ENCODE measurements at regions not wholly inside any gene's neighbourhood (a gene's known extent, or its start where the extent isn't known, plus 50 kb on each side); places are given as distances from the start of the nearest gene placed in this dataset.
A peak's percentile ranks its signal among the peaks of the same experiment; 100 is the strongest.

DNA sequence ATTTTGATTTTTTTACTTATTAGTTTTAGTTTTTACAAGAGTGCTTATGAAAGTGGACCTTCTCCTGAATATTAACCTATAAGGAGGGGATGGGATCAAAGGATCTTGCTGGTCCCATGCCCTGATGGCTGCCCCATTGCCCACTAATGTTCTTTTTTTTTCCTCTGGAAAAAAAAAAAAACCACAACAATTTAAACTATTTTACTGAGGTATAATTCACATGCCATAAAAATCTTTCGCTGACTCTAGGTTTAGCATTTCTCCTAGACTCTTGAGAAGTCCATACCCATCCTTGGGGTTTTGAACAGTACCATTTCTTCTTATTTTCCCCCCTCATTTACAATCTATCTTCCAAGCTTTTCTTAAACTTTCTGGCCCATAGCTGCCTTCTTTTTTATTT, 481.8 kb downstream of the TFEC start:
- DNase-seq = no peak

DNA sequence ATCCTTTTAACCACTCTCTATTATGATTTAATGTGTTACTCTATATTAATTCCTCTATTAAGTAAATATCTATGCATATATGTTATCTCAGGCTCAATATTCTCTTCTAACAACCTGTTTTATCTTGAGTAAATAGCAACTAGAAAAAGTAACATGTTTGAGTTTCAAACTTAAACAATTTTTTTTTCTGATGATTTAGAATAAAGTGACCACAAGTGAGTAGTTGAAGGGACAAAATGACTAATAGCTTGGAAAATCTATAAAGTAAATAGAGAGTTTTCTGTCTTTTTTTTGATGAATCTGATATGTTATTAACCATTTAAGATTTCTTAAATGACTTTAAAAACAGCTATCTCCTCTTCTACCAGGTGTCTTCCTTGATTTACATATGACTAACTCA, 483.8 kb downstream of the TFEC start:
- no peak for DNase-seq

DNA sequence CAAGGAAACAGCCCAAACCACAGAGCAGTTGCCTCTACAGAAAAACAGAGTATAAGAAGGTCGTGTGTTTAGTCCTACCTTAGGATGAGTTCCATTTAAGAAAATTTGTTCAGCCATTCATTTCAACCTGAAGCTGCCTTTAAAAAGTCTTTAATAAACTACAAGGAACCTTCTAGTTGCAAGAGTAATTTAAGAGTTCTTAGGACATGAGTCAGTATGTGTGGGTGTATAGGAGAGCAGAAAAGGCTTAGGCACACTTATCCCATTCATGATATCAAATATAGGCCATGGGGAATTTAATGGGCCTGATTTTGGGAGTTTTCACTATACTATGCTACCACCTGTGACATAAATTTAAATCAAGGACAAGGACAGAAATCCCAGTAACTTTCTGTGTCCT, 496.8 kb downstream of the TFEC start:
- no peak for DNase-seq

DNA sequence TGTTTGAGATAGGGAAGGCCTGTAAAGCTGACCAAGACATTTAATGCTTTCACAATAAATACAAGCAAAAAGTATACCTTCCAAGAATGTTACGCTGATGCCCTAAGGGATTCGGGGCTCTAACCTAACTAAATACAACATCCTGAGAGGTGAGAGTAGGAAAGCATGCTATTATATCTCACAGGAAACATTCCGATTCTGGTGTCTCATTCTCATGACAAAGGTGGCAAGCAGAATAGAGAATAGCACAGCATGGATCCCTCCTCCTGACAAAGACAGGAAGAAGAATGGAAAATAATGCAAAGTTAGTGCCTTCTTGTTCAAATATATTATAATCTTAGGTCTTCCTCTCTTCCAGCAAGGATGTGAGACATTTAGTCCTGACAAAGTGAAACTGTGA, 504.3 kb downstream of the TFEC start:
- no peak for DNase-seq

DNA sequence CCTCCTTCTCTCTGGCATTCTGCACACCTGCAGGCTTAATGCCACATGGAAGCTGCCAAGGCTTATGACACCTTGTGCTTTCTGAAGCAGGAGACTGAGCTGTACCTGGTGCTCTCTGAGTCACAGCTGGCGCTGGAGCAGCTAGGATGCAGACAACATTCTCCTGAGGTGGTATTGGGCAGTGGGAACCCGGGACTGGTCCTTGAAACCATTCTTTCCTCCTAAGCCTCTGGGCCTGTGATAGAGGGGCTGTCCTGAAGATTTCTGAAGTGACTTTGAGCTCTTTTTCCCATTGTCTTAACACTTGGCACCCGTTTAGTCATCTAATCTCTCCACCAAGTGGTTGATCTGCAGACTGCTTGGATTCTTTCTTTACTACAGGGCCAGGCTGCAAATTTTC, 508.4 kb downstream of the TFEC start:
- DNase-seq = no peak

DNA sequence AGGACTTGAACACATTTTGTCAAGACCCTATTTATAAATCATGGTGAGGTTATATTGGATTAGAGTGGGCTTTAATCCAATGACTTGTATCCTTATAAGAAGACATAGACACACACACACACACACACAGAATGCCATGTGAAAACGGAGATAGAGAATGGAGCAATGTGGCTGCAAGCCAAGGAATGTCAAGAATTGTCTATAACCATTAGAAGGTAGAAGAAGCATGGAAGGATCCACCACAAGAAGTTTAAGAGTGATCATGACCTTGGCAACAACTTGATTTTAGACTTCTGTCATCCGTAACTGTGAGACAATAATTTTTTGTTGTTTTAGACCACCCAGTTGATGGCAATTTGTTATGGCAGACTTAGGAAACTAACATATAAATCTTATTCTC, 514.2 kb downstream of the TFEC start:
- no peak for DNase-seq

DNA sequence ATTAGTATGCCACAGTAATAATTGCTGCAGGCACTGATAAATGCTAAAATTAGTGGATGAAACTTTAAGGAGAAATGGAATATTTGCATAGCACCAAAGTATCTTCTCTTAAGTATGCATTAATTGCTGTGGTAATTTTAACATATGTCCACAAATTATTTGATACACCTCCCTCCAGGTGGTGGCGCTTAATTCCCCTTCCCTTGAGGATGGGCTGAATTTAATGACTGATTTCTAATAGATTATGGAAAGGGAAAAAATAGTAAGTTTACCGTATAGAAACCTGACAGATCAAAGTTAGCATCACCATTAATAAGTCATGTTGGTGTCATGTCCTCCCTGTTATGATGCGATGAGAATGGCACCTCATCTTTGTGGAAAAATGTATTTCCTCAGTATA, 519.2 kb downstream of the TFEC start:
- no peak for DNase-seq

DNA sequence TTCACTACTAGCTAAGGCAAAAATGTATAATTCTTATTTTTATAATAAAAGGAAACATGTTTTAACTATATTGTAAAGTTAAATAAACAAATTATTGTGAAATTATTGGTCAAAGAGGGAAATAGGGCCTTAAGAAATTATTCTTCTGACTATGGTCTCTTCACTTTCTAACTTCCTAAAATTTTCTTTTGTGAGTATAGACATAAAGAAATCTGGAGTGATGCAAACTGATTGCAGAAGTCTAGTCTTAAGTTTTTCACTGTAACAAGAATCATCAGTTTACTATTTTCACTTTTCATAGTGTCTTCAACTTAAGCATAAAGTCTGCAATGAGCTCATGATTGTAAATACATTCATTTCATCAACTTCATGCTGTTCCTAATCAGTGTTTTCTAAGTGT, 525.4 kb downstream of the TFEC start:
- no peak for DNase-seq

DNA sequence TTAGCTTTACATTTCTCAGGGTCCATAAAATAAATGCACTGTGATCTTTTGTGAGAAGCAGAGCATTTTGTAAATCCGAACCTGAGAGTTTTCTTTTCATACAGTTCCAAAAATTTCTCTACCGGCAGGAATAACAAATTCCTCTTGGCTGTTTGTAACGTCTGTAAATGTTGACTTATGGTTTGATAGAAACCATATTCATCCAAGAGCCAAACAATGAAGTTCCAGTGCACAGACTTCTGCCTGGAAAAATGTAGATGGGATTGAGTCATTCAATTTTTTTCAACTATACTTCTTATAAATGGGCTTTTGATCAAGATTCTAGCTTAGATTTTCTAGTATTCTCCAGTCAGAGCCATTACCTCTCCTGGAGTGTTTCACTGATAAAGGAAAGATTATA, 530.6 kb downstream of the TFEC start:
- DNase-seq = no peak

DNA sequence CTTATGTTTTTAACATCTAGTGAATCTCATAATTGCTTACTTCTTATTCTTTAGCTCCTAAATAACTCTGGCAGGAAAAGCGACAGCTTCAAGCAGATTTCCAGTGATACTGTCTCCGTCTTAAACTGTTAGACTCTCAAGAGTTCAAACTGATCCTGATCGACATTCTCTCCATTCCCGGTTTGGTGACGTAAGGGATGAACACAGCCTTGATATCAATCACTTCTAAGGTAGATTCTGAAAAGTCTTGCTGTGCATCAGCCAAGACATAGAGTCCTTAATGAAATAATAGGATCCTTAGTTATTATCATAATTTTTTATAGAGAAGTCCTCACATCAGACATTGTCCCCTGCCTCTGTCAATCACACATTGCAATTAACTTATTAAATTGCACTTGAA, 534.6 kb downstream of the TFEC start:
- DNase-seq = no peak

DNA sequence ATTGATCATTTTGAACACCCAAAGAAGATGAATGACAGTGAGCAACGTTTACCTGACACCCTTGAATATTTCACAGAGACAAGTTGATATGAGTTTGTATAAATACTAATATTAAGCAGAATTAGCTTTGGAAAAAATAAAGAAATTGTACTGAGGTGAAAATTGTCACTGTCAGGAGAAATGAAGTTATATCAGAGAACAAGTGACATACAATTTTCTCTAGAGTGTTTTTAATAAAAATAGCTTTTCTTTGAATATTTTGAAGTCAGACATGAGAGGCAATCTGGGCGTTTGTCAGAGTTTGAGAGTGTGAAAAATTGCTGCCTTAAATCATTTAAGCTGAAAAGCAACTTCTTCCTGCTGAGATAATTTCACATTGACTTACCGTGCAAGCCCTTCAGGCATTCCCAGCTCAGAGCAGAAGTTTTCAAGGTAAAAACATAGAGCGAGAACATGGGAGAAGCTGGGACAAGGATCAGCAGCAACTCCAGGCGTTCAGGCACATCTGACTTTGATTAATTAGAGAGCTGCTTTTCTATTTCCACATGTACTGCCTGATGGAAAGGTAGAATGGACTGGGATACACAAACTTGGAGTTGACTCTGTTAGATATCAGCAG, 535.9 kb downstream of the TFEC start:
- no peak for DNase-seq

DNA sequence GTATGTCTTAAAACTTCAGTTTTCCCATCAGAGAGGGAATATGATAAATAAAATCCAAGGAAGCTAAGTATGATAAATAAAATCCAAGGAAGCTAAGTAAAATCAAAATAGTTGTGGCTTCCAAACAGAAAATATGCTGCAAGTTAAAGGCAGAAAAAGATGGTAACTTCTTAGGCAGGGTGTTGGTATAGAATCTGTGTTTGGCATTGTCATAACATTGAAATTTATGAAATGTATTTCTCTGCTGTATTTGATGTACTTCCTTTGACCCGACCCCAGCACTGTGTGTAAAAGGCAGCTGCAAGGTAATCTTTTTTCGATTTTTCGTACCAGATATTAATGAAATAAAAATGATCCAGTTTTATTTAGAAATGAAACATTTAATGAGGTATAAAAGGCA, 537.2 kb downstream of the TFEC start:
- DNase-seq = no peak

DNA sequence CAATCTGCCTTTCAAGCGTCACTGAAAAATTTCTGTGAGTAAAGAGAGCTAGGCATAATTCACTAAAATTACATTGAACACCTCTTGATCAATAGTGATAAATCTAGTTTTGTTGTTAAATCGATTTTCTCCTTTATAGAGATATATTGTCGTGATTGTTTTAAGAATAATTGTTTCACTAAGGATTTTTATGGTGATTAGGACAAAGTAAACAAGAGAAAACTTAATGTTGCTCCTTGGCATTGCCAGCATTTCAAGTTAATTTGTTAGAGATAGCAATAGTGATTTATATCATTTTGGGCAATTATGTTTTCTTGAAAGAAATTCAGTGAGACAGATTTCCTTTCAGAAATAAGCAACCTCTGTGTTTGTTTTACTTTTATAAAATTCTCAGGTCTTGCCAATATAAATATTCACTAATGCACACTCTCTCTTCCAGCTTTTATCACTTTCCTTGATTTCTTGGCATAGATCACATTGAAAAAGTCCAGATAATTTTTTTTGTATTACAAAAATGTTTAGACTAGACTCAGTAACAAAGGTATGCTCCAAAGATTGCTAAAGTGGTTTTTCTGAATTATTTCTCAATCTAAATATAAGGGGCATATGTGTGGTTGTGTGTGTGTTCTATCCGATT, 538.7 kb downstream of the TFEC start:
- no peak for DNase-seq

DNA sequence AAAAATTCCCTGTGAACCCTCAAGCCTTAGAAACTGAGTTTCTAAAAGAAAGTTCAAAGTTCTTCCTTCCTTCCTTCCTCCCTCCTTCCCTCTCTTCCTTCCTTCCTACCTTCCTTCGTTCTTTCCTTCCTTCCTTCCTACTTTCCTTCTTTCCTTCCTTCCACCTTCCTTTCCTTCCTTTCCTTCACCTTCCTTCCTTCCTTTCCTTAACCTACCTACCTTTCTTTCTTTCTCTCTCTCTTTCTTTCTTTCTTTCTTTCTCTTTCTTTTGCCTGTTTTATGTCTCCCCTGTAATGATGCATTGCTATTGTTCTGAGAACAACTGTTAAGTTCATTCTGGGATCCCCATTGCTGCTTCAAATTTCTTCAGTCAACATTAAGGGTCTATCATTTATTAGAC, 551.1 kb downstream of the TFEC start:
- DNase-seq = no peak

DNA sequence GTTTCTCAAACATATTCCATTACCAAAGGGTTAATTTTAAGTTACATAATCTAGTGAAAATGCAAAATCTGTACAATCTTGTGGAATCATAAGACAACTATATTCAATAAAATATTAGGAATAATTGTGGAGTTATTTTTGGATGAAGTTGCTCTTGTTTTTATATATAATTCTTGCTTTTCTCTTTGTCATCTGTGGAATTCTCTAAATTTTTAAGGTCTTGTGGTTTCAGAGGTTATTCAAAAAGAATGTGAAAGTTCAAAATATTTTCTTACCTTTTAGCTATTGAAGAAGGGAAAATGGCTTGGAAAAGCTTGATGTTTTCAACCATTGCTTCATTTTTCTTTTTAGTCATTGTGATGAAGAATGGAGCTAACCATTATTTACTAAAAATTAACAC, 552.1 kb downstream of the TFEC start:
- DNase-seq = no peak

DNA sequence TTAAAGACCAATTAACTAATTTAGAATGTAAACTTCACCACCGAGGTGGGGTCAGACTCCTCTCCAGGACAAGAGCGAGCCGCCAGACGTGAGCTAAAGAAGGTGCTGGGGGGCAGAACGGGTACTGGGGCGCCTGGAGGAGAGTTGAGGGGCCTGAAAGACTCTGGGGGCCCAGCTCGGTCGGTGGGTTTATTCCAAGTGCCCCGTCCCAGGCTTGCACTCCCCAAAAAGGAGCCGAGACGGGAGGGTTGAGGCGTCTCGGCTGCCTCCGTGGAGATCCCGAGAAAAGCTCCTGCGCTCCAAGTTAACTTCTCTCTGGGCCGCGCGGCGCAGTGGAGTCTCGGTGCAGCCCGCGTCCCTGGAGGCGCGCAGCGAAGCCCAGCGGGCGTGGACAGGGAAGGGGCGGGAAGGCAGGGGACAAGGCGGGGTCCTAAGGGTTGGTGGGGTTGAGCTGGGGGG, 553.3 kb downstream of the TFEC start:
- DNase-seq = no peak

DNA sequence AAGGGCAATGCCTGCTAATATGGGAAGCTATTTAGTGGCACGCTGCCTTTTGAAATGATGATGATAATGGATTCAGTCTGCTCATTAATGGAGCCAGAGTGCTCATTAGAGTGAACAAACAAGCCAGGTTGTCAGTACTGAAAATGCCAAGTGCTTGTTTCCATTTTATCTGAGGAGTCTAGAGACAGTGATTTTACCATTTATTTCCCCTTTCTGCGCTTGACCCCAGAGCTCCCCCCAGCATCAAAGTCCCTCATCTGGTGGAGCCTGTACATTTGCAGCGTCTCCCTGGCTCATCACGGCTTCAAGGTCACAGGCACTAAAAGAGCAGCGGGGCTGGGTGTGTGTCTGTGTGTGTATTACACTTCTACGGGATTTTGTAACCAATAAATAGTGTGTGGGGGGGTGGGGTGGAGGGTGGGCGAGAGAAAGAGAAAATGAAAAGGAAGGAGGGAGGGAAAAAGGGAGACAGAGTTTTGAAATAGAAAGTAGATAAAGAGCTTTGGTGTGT, 553.8 kb downstream of the TFEC start:
- DNase-seq = no peak

DNA sequence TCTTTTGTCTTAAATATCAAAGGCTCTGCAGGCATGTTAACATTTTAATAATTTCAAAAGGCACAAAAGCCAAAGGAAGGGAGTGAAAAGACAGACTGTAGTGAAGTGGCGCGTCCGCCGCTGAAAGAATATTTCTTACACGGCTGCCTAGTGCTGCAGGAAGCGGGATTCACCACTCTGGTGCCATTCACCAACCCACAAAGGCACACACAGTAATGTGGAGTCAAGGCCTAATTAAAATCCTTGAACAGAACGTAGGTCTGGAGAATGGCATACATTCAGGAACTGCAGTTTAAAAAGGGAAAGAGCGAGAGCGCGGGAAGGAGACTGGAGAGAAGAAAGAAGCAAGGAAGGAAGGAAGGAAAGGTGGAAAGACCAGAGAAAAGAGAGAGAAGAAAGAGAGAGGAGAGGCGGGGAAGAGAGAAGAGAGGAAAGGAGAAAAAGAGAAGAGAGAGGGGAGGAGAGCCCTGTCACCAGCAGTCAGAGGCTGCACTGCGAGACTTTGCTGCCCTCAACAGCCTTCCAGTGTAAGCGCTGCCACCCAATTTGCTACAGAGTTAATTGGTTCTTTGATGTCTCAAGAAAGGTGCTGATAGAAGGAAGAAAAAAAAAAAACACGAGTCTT, 554.0 kb downstream of the MDFIC start:
- peak; percentile 27 for DNase-seq

DNA sequence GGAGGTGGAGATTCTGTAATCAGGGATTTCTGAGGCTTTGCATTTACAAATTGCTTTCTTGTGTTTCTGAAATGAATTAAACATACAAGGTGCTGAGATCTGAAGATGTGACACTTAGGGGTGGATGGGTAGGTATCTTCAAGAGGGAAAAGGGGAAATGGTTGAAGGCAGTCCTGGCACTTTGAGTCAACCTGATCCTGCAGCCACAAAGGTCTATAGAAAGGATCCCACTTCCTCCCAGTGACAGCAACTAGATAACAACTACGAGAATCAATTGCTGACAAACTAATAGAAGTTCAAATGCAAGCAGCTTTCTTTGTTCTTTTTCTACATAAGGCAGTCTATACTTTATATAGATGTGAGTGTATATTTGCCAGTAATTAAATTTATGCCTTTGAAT, 553.3 kb downstream of the MDFIC start:
- no peak for DNase-seq

DNA sequence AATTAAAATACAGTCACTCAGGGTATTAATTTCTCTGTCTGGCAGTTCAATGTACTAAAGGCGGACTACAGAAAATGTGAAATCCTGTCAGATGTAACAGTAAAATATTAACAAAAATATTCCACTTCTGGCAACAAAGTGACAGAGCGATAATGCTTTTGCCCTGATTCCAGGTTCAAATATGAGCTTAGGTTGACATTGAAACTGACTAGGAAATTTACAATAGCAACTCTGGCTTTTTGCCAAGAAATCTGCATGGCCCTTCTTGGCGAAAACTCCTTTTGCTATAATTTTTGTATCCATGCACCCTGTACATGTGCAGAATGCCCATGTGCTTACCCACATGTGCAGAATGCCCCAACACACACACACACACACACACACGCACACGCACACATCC, 552.2 kb downstream of the MDFIC start:
- no peak for DNase-seq

DNA sequence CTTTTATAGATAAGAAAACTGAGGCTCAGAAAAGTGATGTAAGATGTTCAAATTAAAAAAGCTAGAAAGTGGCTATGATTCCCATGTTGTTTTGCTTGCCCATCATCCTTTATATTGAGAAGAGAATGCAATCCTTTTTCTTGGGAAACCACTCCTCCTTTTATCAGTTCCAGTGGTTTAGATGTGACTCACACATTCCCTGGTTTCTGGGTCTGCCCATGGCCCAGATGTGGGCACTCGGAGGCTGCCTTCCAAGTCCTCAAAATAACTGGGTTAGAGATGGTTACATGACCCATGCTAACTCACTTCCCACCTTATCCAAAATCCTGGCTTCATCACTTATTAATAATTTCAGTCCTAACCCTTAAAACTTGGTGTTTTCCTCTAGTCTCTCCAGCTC, 550.0 kb downstream of the MDFIC start:
- DNase-seq = no peak

DNA sequence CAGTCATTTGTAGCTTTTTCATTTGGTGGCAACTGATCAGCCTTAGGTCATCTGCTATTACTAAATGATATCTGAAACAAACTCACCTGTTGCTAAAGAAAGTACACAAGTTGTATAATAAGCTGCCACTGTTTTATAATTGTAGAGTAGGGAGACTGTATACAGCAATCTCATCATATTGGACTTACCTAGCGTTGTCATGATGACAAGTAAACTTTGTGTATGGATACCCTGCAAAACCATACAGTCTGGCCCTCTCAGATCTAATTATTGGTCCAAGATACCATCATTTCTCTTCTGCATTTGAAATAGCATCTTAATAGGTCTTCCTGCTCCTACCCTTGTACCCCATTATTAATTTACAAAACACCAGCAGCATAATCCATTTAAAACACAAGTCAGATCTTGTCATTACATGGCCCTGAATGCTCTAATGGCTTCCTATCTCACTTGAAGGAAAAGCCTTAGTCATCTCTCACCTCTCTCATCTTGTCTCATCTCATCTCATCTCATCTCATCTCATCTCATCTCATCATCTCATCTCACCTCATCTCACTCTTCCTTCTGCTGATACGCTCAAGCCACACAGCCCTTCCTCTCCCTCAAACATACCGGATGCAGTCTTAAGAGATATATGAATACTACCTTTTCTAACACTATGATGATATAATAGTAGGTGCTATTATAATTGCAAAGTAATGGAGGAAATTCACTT, 540.6 kb downstream of the MDFIC start:
- DNase-seq = no peak

DNA sequence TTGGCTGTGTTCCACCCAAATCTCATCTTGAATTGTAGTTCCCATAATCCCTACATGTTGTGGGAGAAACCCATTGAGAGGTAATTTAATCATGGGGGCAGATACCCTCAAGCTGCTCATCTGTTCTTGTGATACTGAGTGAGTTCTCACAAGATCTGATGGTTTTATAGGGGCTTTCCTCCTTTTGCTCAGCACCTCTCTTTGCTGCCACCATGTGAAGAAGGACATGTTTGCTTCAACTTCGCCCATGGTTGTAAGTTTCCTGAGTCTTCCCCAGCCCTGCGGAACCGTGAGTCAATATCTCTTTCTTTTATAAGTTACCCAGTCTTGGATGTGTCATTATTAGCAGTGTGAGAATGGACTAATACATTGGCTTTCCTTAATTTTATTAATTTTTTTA, 527.8 kb downstream of the MDFIC start:
- DNase-seq = no peak

DNA sequence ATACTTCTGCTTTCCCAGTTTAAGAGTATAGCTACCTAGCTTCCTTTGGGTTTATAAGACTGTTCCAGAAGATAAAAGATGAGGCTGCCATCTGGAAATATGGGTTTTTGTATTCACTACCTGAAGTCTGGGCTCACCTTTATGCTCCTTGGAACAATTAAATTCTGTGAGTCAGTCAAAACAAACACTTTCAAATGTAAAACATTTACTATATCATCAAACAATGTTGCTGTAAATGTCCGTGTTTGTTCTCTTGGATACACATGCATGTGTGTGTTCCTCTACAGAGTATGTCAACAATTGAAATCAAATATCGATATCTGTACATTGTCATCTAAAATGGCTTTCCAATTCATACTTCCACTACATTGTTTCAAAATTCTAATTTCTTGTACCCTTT, 525.6 kb downstream of the MDFIC start:
- DNase-seq = no peak
